ENCODE measurements at regions not wholly inside any gene's neighbourhood (a gene's known extent, or its start where the extent isn't known, plus 50 kb on each side); places are given as distances from the start of the nearest gene placed in this dataset.

- no peak overlapping the region for H3K4me3 Mint-ChIP-seq
- no peak overlapping the region for H3K27ac Mint-ChIP-seq
- WGBS (ENCODE audit: insufficient coverage), result 60% methylated on average over 1 of the region's 2 CpGs
- Histone ChIP-seq H3K4me1 (ENCODE audit: control insufficient read depth in 1 of 2, extremely low read depth in 1 of 2, insufficient read depth in 2 of 2, low read length in 2 of 2) (no peaks in the 10 kb centered on the region), H3K27me3 (replicated peaks in 1 of 2; ENCODE audit: control insufficient read depth in 2 of 2, extremely low read depth in 1 of 2, insufficient read depth in 2 of 2, low read length in 1 of 2) (no peaks in the 10 kb centered on the region), H3K4me3 (ENCODE audit: control insufficient read depth in 1 of 2, extremely low read depth in 1 of 2, low read length in 1 of 2) (no peak overlapping the region), H3K9me3 (no peaks in the 10 kb centered on the region), H3K27ac (ENCODE audit: low read length) (no peak overlapping the region), H3K36me3 (ENCODE audit: control insufficient read depth in 2 of 2, extremely low read depth in 1 of 2, insufficient read depth in 1 of 2, low read length in 1 of 2) (no peaks in the 10 kb centered on the region)
- ChIA-PET POLR2A (no interaction called here), CTCF (no interaction called here)
- H3K9me3 Mint-ChIP-seq, result peaks cover 0 to 34% (median 19%) of the 10 kb centered on the region in 3 donors
- no peak for DNase-seq
- no peaks in the 10 kb centered on the region for H3K27me3 Mint-ChIP-seq
- no peak for ATAC-seq (replicated peaks in 1 of 4)
- H3K4me1 Mint-ChIP-seq, result no peaks in the 10 kb centered on the region
- no peaks in the 10 kb centered on the region for H3K36me3 Mint-ChIP-seq
Measured at GRCh38 chr9:12391839-12392509, 301.2 kb upstream of the TYRP1 start.

- Mint-ChIP-seq H3K4me3 (no peak overlapping the region), H3K9me3 (peaks cover 1 to 36% (median 13%) of the 10 kb centered on the region in 3 donors), H3K36me3 (no peaks in the 10 kb centered on the region), H3K27ac (no peak overlapping the region), H3K27me3 (no peaks in the 10 kb centered on the region), H3K4me1 (no peaks in the 10 kb centered on the region)
- H3K4me1 ChIP-seq (ENCODE audit: control insufficient read depth in 1 of 2, extremely low read depth in 1 of 2, insufficient read depth in 2 of 2, low read length in 2 of 2), result no peaks in the 10 kb centered on the region
- ChIA-PET CTCF (no interaction called here), POLR2A (no interaction called here)
- no peaks in the 10 kb centered on the region for H3K36me3 ChIP-seq (ENCODE audit: control insufficient read depth in 2 of 2, extremely low read depth in 1 of 2, insufficient read depth in 1 of 2, low read length in 1 of 2)
- no peaks in the 10 kb centered on the region for H3K9me3 ChIP-seq
- no peak overlapping the region for H3K27ac ChIP-seq (ENCODE audit: low read length)
- ATAC-seq (replicated peaks in 1 of 4), result no peak
- WGBS (ENCODE audit: insufficient coverage), result 80% methylated on average over 1 of the region's 1 CpG
- no peaks in the 10 kb centered on the region for H3K27me3 ChIP-seq (replicated peaks in 1 of 2; ENCODE audit: control insufficient read depth in 2 of 2, extremely low read depth in 1 of 2, insufficient read depth in 2 of 2, low read length in 1 of 2)
- no peak overlapping the region for H3K4me3 ChIP-seq (ENCODE audit: control insufficient read depth in 1 of 2, extremely low read depth in 1 of 2, low read length in 1 of 2)
- DNase-seq, result no peak
Measured at GRCh38 chr9:12394105-12394504, 299.1 kb upstream of the TYRP1 start.

- Histone ChIP-seq H3K27me3 (replicated peaks in 1 of 2; ENCODE audit: control insufficient read depth in 2 of 2, extremely low read depth in 1 of 2, insufficient read depth in 2 of 2, low read length in 1 of 2) (no peaks in the 10 kb centered on the region), H3K4me1 (ENCODE audit: control insufficient read depth in 1 of 2, extremely low read depth in 1 of 2, insufficient read depth in 2 of 2, low read length in 2 of 2) (no peaks in the 10 kb centered on the region), H3K36me3 (ENCODE audit: control insufficient read depth in 2 of 2, extremely low read depth in 1 of 2, insufficient read depth in 1 of 2, low read length in 1 of 2) (no peaks in the 10 kb centered on the region), H3K27ac (ENCODE audit: low read length) (no peak overlapping the region), H3K4me3 (ENCODE audit: control insufficient read depth in 1 of 2, extremely low read depth in 1 of 2, low read length in 1 of 2) (no peak overlapping the region), H3K9me3 (no peaks in the 10 kb centered on the region)
- H3K36me3 Mint-ChIP-seq, result no peaks in the 10 kb centered on the region
- H3K27ac Mint-ChIP-seq, result no peak overlapping the region
- no CpG with 5 or more reads among the region's 2 CpGs for WGBS (ENCODE audit: insufficient coverage)
- ChIA-PET CTCF (no interaction called here), POLR2A (no interaction called here)
- H3K9me3 Mint-ChIP-seq, result peaks cover 13 to 24% (median 22%) of the 10 kb centered on the region in 3 donors
- no peaks in the 10 kb centered on the region for H3K4me1 Mint-ChIP-seq
- H3K4me3 Mint-ChIP-seq, result no peak overlapping the region
- no peak for ATAC-seq (replicated peaks in 1 of 4)
- no peak for DNase-seq
- no peaks in the 10 kb centered on the region for H3K27me3 Mint-ChIP-seq
Measured at GRCh38 chr9:12403721-12404120, 289.5 kb upstream of the TYRP1 start.

GRCh38 chr9:12413986-12414385 lies 279.2 kb upstream of the TYRP1 start:
- Histone ChIP-seq H3K27me3 (replicated peaks in 1 of 2; ENCODE audit: control insufficient read depth in 2 of 2, extremely low read depth in 1 of 2, insufficient read depth in 2 of 2, low read length in 1 of 2) (no peaks in the 10 kb centered on the region), H3K4me3 (ENCODE audit: control insufficient read depth in 1 of 2, extremely low read depth in 1 of 2, low read length in 1 of 2) (no peak overlapping the region), H3K4me1 (ENCODE audit: control insufficient read depth in 1 of 2, extremely low read depth in 1 of 2, insufficient read depth in 2 of 2, low read length in 2 of 2) (no peaks in the 10 kb centered on the region), H3K9me3 (no peaks in the 10 kb centered on the region), H3K36me3 (ENCODE audit: control insufficient read depth in 2 of 2, extremely low read depth in 1 of 2, insufficient read depth in 1 of 2, low read length in 1 of 2) (no peaks in the 10 kb centered on the region), H3K27ac (ENCODE audit: low read length) (no peak overlapping the region)
- ATAC-seq (replicated peaks in 1 of 4) (no peak), DNase-seq (no peak)
- no CpG with 5 or more reads among the region's 2 CpGs for WGBS (ENCODE audit: insufficient coverage)
- H3K4me1 Mint-ChIP-seq, result no peaks in the 10 kb centered on the region
- no peak overlapping the region for H3K4me3 Mint-ChIP-seq
- no peaks in the 10 kb centered on the region for H3K27me3 Mint-ChIP-seq
- no peaks in the 10 kb centered on the region for H3K36me3 Mint-ChIP-seq
- ChIA-PET POLR2A (interaction anchor here in 1 of 2 donors (0.7 kb wide), 1 partner anchor 10 kb away, joined by 9 read pairs; no protein-coding TSS in a partner anchor), CTCF (no interaction called here)
- no peak overlapping the region for H3K27ac Mint-ChIP-seq
- H3K9me3 Mint-ChIP-seq, result peaks cover 22 to 46% (median 42%) of the 10 kb centered on the region in 3 donors

- H3K9me3 Mint-ChIP-seq, result peaks cover 19 to 40% (median 39%) of the 10 kb centered on the region in 3 donors
- Histone ChIP-seq H3K4me3 (ENCODE audit: control insufficient read depth in 1 of 2, extremely low read depth in 1 of 2, low read length in 1 of 2) (no peak overlapping the region), H3K4me1 (ENCODE audit: control insufficient read depth in 1 of 2, extremely low read depth in 1 of 2, insufficient read depth in 2 of 2, low read length in 2 of 2) (no peaks in the 10 kb centered on the region), H3K27ac (ENCODE audit: low read length) (no peak overlapping the region), H3K9me3 (no peaks in the 10 kb centered on the region), H3K36me3 (ENCODE audit: control insufficient read depth in 2 of 2, extremely low read depth in 1 of 2, insufficient read depth in 1 of 2, low read length in 1 of 2) (no peaks in the 10 kb centered on the region), H3K27me3 (replicated peaks in 1 of 2; ENCODE audit: control insufficient read depth in 2 of 2, extremely low read depth in 1 of 2, insufficient read depth in 2 of 2, low read length in 1 of 2) (no peaks in the 10 kb centered on the region)
- no peak overlapping the region for H3K27ac Mint-ChIP-seq
- H3K36me3 Mint-ChIP-seq, result no peaks in the 10 kb centered on the region
- no peaks in the 10 kb centered on the region for H3K27me3 Mint-ChIP-seq
- POLR2A ChIA-PET, result no interaction called here
- DNase-seq, result no peak
- H3K4me1 Mint-ChIP-seq, result no peaks in the 10 kb centered on the region
- no peak overlapping the region for H3K4me3 Mint-ChIP-seq
- no peak for ATAC-seq (replicated peaks in 1 of 4)
- WGBS (ENCODE audit: insufficient coverage), result 100% methylated on average over 2 of the region's 7 CpGs
- CTCF ChIA-PET, result interaction anchor here in 1 of 2 donors (0.6 kb wide), 1 partner anchor 1134 kb away, joined by 3 read pairs; no protein-coding TSS in a partner anchor
Measured at GRCh38 chr9:12414514-12414913, 278.7 kb upstream of the TYRP1 start.

- POLR2A ChIA-PET, result no interaction called here
- H3K4me3 Mint-ChIP-seq, result no peak overlapping the region
- H3K4me1 Mint-ChIP-seq, result no peaks in the 10 kb centered on the region
- no CpG with 5 or more reads among the region's 2 CpGs for WGBS (ENCODE audit: insufficient coverage)
- H3K9me3 Mint-ChIP-seq, result peaks cover 16 to 33% (median 32%) of the 10 kb centered on the region in 3 donors
- Histone ChIP-seq H3K4me3 (ENCODE audit: control insufficient read depth in 1 of 2, extremely low read depth in 1 of 2, low read length in 1 of 2) (no peak overlapping the region), H3K9me3 (no peaks in the 10 kb centered on the region), H3K36me3 (ENCODE audit: control insufficient read depth in 2 of 2, extremely low read depth in 1 of 2, insufficient read depth in 1 of 2, low read length in 1 of 2) (no peaks in the 10 kb centered on the region), H3K4me1 (ENCODE audit: control insufficient read depth in 1 of 2, extremely low read depth in 1 of 2, insufficient read depth in 2 of 2, low read length in 2 of 2) (no peaks in the 10 kb centered on the region), H3K27ac (ENCODE audit: low read length) (no peak overlapping the region), H3K27me3 (replicated peaks in 1 of 2; ENCODE audit: control insufficient read depth in 2 of 2, extremely low read depth in 1 of 2, insufficient read depth in 2 of 2, low read length in 1 of 2) (no peaks in the 10 kb centered on the region)
- no peak for DNase-seq
- H3K27ac Mint-ChIP-seq, result no peak overlapping the region
- no peak for ATAC-seq (replicated peaks in 1 of 4)
- H3K27me3 Mint-ChIP-seq, result no peaks in the 10 kb centered on the region
- CTCF ChIA-PET, result interaction anchor here in 1 of 2 donors (0.6 kb wide), 1 partner anchor 1133 kb away, joined by 3 read pairs; no protein-coding TSS in a partner anchor
- no peaks in the 10 kb centered on the region for H3K36me3 Mint-ChIP-seq
Measured at GRCh38 chr9:12415361-12415760, 277.8 kb upstream of the TYRP1 start.

GRCh38 chr9:12416716-12417115 lies 276.5 kb upstream of the TYRP1 start:
- H3K9me3 Mint-ChIP-seq, result peaks cover 12 to 28% (median 28%) of the 10 kb centered on the region in 3 donors
- Histone ChIP-seq H3K27ac (ENCODE audit: low read length) (no peak overlapping the region), H3K36me3 (ENCODE audit: control insufficient read depth in 2 of 2, extremely low read depth in 1 of 2, insufficient read depth in 1 of 2, low read length in 1 of 2) (no peaks in the 10 kb centered on the region), H3K9me3 (no peaks in the 10 kb centered on the region), H3K27me3 (replicated peaks in 1 of 2; ENCODE audit: control insufficient read depth in 2 of 2, extremely low read depth in 1 of 2, insufficient read depth in 2 of 2, low read length in 1 of 2) (no peaks in the 10 kb centered on the region), H3K4me1 (ENCODE audit: control insufficient read depth in 1 of 2, extremely low read depth in 1 of 2, insufficient read depth in 2 of 2, low read length in 2 of 2) (no peaks in the 10 kb centered on the region), H3K4me3 (ENCODE audit: control insufficient read depth in 1 of 2, extremely low read depth in 1 of 2, low read length in 1 of 2) (no peak overlapping the region)
- DNase-seq, result no peak
- H3K27me3 Mint-ChIP-seq, result no peaks in the 10 kb centered on the region
- H3K36me3 Mint-ChIP-seq, result no peaks in the 10 kb centered on the region
- ATAC-seq (replicated peaks in 1 of 4), result no peak
- CTCF ChIA-PET, result no interaction called here
- H3K27ac Mint-ChIP-seq, result no peak overlapping the region
- no peaks in the 10 kb centered on the region for H3K4me1 Mint-ChIP-seq
- POLR2A ChIA-PET, result no interaction called here
- 100% methylated on average over 1 of the region's 2 CpGs for WGBS (ENCODE audit: insufficient coverage)
- H3K4me3 Mint-ChIP-seq, result no peak overlapping the region

Data from T-cell (primary cell).